ENCODE measurements at regions not wholly inside any gene's neighbourhood (a gene's known extent, or its start where the extent isn't known, plus 50 kb on each side); places are given as distances from the start of the nearest gene placed in this dataset.

DNA sequence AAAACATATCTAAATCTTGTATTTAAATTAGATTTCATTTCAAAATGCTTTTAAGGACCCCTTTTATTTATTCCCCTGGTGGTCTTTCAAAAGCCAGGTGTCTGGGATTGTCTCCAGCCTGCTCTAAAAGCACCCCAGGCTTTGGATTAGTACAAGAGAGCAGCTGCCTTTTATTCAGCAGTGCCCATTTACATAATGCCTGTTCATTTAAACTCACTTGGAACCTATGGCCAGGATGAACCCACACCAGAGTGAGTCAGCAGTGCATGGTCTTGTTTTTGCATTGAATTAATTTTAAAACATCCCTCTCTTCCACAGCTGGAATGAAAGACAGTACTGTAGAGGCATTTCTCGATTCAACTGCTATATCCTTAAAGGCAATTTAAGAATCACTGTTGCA lies 64.1 kb upstream of the TENM3 start:
- intact Hi-C loops (cut with micrococcal nuclease): no loop called here
- Histone ChIP-seq H3K27me3 (ENCODE audit: insufficient read depth, low read length) (peaks cover 27% of the 10 kb centered on the region), H3K36me3 (ENCODE audit: control insufficient read depth in 1 of 2, insufficient read depth in 2 of 2, low read length in 2 of 2) (no peaks in the 10 kb centered on the region), H3K4me2 (ENCODE audit: low read length) (no peak overlapping the region), H3K27ac (ENCODE audit: low read depth, low read length) (no peak overlapping the region), H3K9me3 (ENCODE audit: control insufficient read depth in 1 of 2, insufficient read depth in 1 of 2, low read depth in 1 of 2, low read length in 2 of 2) (no peaks in the 10 kb centered on the region), H3K4me1 (ENCODE audit: control insufficient read depth in 1 of 2, insufficient read depth in 2 of 2, low read length in 2 of 2) (no peaks in the 10 kb centered on the region), H3K79me2 (ENCODE audit: insufficient read depth, low read length) (no peaks in the 10 kb centered on the region), H3K9me2 (ENCODE audit: insufficient read depth) (no peaks in the 10 kb centered on the region), H3K9ac (ENCODE audit: low read length) (no peak overlapping the region), H3K4me3 (replicated peaks in 1 of 2; ENCODE audit: low read depth in 1 of 2, low read length in 2 of 2) (no peak overlapping the region), H2AFZ (ENCODE audit: low read depth, low read length, poor library complexity, severe bottlenecking) (no peak overlapping the region), H4K20me1 (ENCODE audit: insufficient read depth) (no peaks in the 10 kb centered on the region)
- POLR2A ChIA-PET: no interaction called here
- RAD21 ChIA-PET (ENCODE audit: low non-redundant PET in 1 of 2, low total read pairs in 2 of 2, uncharacterized antibody in 2 of 2, unreplicated experiment in 2 of 2): no interaction called here
- BruUV-seq (replicated peaks): no TSS peak
- CTCF ChIA-PET: no interaction called here
- DNase-seq (ENCODE audit: low read depth, low spot score) (no peak), ATAC-seq (no peak)
- TF ChIP-seq EZH2phosphoT487 (IDR thresholded peaks at IDR 0.05; ENCODE audit: borderline replicate concordance): no peak
- no peak for TF ChIP-seq EGR1 (IDR thresholded peaks at IDR 0.05; ENCODE audit: low read depth)
- TF ChIP-seq, protein P1, sequence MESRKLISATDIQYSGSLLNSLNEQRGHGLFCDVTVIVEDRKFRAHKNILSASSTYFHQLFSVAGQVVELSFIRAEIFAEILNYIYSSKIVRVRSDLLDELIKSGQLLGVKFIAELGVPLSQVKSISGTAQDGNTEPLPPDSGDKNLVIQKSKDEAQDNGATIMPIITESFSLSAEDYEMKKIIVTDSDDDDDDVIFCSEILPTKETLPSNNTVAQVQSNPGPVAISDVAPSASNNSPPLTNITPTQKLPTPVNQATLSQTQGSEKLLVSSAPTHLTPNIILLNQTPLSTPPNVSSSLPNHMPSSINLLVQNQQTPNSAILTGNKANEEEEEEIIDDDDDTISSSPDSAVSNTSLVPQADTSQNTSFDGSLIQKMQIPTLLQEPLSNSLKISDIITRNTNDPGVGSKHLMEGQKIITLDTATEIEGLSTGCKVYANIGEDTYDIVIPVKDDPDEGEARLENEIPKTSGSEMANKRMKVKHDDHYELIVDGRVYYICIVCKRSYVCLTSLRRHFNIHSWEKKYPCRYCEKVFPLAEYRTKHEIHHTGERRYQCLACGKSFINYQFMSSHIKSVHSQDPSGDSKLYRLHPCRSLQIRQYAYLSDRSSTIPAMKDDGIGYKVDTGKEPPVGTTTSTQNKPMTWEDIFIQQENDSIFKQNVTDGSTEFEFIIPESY (IDR thresholded peaks at IDR 0.05; ENCODE audit: extremely low read depth, insufficient replicate concordance, low read length): no peak
- TF ChIP-seq, protein P2, sequence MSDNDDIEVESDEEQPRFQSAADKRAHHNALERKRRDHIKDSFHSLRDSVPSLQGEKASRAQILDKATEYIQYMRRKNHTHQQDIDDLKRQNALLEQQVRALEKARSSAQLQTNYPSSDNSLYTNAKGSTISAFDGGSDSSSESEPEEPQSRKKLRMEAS (IDR thresholded peaks at IDR 0.05): no peak
- TF ChIP-seq SRF (IDR thresholded peaks at IDR 0.05; ENCODE audit: low read depth): no peak
- TF ChIP-seq POLR2AphosphoS5 (IDR thresholded peaks at IDR 0.05; ENCODE audit: low read depth, low read length): no peak
- TF ChIP-seq POLR2A (IDR thresholded peaks at IDR 0.05; ENCODE audit: borderline replicate concordance, extremely low read depth, insufficient read depth, insufficient read length): no peak
- TF ChIP-seq ZNF274 (IDR thresholded peaks at IDR 0.05; ENCODE audit: low read depth, low read length): no peak
- TF ChIP-seq CEBPB (IDR thresholded peaks at IDR 0.05; ENCODE audit: low read depth): no peak
- no peak for TF ChIP-seq CBX3 (IDR thresholded peaks at IDR 0.05; ENCODE audit: low read depth)
- TF ChIP-seq, protein P3, sequence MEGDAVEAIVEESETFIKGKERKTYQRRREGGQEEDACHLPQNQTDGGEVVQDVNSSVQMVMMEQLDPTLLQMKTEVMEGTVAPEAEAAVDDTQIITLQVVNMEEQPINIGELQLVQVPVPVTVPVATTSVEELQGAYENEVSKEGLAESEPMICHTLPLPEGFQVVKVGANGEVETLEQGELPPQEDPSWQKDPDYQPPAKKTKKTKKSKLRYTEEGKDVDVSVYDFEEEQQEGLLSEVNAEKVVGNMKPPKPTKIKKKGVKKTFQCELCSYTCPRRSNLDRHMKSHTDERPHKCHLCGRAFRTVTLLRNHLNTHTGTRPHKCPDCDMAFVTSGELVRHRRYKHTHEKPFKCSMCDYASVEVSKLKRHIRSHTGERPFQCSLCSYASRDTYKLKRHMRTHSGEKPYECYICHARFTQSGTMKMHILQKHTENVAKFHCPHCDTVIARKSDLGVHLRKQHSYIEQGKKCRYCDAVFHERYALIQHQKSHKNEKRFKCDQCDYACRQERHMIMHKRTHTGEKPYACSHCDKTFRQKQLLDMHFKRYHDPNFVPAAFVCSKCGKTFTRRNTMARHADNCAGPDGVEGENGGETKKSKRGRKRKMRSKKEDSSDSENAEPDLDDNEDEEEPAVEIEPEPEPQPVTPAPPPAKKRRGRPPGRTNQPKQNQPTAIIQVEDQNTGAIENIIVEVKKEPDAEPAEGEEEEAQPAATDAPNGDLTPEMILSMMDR (IDR thresholded peaks at IDR 0.05 in 2 of 3, conservative IDR thresholded peaks at IDR 0.05 in 1 of 3; ENCODE audit: borderline replicate concordance in 1 of 3, insufficient read depth in 1 of 3, low read depth in 2 of 3, low read length in 2 of 3): no peak

Measured in HCT116 (cell line).